ENCODE measurements at regions not wholly inside any gene's neighbourhood (a gene's known extent, or its start where the extent isn't known, plus 50 kb on each side); places are given as distances from the start of the nearest gene placed in this dataset.

- TF ChIP-seq, protein P1, sequence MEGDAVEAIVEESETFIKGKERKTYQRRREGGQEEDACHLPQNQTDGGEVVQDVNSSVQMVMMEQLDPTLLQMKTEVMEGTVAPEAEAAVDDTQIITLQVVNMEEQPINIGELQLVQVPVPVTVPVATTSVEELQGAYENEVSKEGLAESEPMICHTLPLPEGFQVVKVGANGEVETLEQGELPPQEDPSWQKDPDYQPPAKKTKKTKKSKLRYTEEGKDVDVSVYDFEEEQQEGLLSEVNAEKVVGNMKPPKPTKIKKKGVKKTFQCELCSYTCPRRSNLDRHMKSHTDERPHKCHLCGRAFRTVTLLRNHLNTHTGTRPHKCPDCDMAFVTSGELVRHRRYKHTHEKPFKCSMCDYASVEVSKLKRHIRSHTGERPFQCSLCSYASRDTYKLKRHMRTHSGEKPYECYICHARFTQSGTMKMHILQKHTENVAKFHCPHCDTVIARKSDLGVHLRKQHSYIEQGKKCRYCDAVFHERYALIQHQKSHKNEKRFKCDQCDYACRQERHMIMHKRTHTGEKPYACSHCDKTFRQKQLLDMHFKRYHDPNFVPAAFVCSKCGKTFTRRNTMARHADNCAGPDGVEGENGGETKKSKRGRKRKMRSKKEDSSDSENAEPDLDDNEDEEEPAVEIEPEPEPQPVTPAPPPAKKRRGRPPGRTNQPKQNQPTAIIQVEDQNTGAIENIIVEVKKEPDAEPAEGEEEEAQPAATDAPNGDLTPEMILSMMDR (conservative IDR thresholded peaks at IDR 0.05; ENCODE audit: low read depth, low read length): no peak
- TF ChIP-seq POLR2A (IDR thresholded peaks at IDR 0.05; ENCODE audit: low read depth, low read length) (no peak), RAD21 (IDR thresholded peaks at IDR 0.05; ENCODE audit: low read length) (no peak), CEBPB (IDR thresholded peaks at IDR 0.05; ENCODE audit: low read depth, low read length) (no peak), MXI1 (IDR thresholded peaks at IDR 0.05; ENCODE audit: borderline replicate concordance, low read depth, low read length) (no peak), MAZ (IDR thresholded peaks at IDR 0.05; ENCODE audit: borderline replicate concordance, low read depth, low read length) (no peak), FOS (IDR thresholded peaks at IDR 0.05; ENCODE audit: low read depth, low read length) (no peak), BHLHE40 (IDR thresholded peaks at IDR 0.05; ENCODE audit: low read depth, low read length) (no peak), MAFK (IDR thresholded peaks at IDR 0.05; ENCODE audit: low read depth, low read length) (no peak), RFX5 (IDR thresholded peaks at IDR 0.05; ENCODE audit: low read depth, low read length) (no peak), USF2 (IDR thresholded peaks at IDR 0.05; ENCODE audit: low read depth, low read length) (no peak), SMC3 (IDR thresholded peaks at IDR 0.05; ENCODE audit: low read depth, low read length) (no peak)
- TF ChIP-seq, protein P2, sequence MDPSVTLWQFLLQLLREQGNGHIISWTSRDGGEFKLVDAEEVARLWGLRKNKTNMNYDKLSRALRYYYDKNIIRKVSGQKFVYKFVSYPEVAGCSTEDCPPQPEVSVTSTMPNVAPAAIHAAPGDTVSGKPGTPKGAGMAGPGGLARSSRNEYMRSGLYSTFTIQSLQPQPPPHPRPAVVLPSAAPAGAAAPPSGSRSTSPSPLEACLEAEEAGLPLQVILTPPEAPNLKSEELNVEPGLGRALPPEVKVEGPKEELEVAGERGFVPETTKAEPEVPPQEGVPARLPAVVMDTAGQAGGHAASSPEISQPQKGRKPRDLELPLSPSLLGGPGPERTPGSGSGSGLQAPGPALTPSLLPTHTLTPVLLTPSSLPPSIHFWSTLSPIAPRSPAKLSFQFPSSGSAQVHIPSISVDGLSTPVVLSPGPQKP (IDR thresholded peaks at IDR 0.05; ENCODE audit: borderline replicate concordance, low read depth, low read length): no peak
Measured at GRCh38 chr7:9097565-9098060, 664.2 kb downstream of the NXPH1 start.

Measured in IMR-90 (cell line).